PC-9 (cell line): ENCODE measurements at regions not wholly inside any gene's neighbourhood (a gene's known extent, or its start where the extent isn't known, plus 50 kb on each side); places are given as distances from the start of the nearest gene placed in this dataset.

Experiments
- CTCF ChIP-seq: fragments of 200-600 bp; sonication (generic); conservative IDR thresholded peaks from 2 replicates; pipeline ENCODE4 v1.6.1; 2017; ENCODE audit warnings: mixed run types, antibody characterized with exemption, mild to moderate bottlenecking, moderate library complexity
- EZH2 ChIP-seq: fragments of 200-600 bp; sonication (generic); IDR thresholded peaks from 2 replicates; pipeline ENCODE4 v1.8.0; 2017; ENCODE audit warnings: antibody characterized with exemption, low read depth

- TF ChIP-seq CTCF (no peak), EZH2 (no peak)
These were observed 64.6 kb upstream of the SH3BP4 start for GRCh38 chr2:234887195-234887594.
